Renal cortex interstitium (tissue), 11 donors: ENCODE measurements at regions not wholly inside any gene's neighbourhood (a gene's known extent, or its start where the extent isn't known, plus 50 kb on each side); places are given as distances from the start of the nearest gene placed in this dataset.
"Not testable (repeated sequence)": the region's sequence is repeated elsewhere in the genome, so short reads cannot be mapped to it uniquely, and the experiment has no call there.

Experiments used
- DNase-seq, 11 donors: peaks; one replicate each; pipeline ENCODE4 v3.0.0-alpha.2; 2013; ENCODE audit warnings: low read depth in 9 of 11, low spot score in 4 of 11; ENCODE audit errors: extremely low read depth in 1 of 11

DNA sequence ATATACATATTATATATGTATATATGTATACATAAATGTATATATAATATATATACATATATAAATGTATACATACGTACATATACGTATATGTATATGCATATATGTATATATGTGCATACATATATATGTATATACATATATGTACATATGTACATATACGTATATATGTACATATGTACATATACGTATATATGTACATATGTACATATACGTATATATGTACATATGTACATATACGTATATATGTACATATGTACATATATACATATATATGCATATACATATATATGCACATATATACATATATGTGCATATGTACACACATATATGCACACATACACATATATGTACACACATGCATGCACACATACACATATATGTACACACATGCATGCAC is 627.3 kb upstream of the LRRTM1 start:
- not testable (repeated sequence) for DNase-seq

DNA sequence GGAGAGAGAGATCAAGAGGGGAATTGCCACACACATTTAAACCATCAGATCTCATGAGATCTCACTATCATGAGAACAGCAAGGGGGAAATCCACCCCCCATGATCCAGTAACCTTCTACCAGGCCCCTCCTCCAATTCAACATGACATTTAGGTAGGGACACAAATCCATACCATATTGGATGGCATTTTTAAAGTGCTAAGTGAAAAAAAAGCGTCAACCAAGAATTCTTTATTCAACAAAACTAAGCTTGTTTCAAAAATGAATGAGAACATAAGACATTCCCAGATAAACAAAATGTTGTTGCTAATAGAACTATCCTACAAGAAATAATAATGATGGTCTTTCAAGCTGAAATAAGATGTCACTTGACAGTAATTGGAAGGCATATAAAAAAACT is 626.2 kb upstream of the LRRTM1 start:
- no peak for DNase-seq

- DNase-seq, result no peak
Observed at GRCh38 chr2:80926168-80926567, 621.6 kb upstream of the LRRTM1 start.

- no peak for DNase-seq
Observed at GRCh38 chr2:80896576-80896975, 592.0 kb upstream of the LRRTM1 start.

GRCh38 chr2:80894486-80894885 is 589.9 kb upstream of the LRRTM1 start:
- DNase-seq, result no peak

DNA sequence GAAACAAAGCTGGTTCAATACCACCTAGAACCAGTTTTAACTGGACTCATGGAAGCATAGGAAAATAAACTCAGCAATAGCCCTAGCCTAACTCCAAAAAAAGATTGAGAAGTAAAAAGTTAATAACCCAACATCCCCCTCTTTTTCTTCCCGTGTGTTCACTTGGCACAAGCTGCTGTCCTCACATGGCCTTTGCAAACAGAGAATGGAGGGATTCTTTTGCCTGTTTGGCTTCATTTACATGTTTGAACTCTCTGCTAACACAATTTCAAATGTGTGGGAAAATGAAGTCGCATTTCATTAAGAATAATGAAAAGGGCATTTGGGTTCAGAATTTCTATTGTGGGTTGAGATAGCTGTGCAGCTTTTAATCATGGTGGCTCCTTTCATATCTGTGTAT is 589.2 kb upstream of the LRRTM1 start:
- DNase-seq, result no peak

- DNase-seq, result no peak
Observed at GRCh38 chr2:80889009-80889408, 584.5 kb upstream of the LRRTM1 start.

GRCh38 chr2:80887841-80888378 is 583.4 kb upstream of the LRRTM1 start:
- peak in 9 of 11 donors; percentile 1 to 38 (median 12) for DNase-seq

GRCh38 chr2:80874374-80874773 is 569.8 kb upstream of the LRRTM1 start:
- DNase-seq, result no peak

DNA sequence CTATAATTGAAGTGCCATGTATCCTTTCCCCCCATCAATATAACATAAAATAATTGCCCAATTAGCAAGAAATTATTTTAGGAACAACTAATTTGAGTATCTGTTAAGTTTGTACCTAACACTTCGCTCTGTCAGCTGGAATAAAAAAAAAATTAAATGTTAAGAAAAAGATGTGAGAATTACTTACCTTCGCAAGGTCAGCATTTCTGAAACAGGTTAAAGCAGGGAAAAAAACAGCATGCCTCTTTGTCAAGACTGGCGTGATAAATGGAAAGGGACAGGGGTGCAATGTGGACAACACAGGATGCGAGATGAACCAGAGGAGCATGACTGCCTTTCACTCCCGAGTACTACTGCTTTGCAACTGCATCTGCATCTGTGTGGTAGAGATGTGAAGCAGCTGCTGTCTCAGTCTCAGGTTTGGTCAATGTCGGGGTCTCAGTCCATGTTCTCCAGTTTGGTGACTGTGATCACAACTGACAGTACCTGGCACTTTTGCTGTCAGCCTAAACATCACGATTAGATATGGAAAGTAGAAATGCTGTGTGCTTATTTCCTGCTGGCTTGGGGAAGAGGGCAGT is 565.4 kb upstream of the LRRTM1 start:
- DNase-seq, result no peak

- no peak for DNase-seq
Observed at GRCh38 chr2:80863147-80863714, 558.7 kb upstream of the LRRTM1 start.

GRCh38 chr2:80858965-80859364 is 554.4 kb upstream of the LRRTM1 start:
- no peak for DNase-seq

DNA sequence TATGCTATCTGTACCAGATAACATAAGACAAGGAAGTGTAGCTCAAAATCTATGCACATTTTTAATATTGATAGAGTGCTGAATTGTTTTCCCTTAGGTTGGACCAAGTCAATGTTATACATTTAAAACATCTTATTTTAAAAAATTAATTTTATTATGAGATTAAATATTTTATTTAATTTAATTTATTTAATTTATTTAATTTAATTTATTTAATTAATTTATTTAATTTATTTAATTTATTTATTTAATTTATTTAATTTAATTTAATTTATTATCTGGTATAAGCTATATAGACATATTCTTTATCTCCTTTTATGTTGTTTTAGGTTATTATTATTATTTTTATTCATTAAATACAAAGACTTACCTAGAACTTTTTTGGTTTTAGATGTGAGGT is 551.7 kb upstream of the LRRTM1 start:
- no peak for DNase-seq

DNA sequence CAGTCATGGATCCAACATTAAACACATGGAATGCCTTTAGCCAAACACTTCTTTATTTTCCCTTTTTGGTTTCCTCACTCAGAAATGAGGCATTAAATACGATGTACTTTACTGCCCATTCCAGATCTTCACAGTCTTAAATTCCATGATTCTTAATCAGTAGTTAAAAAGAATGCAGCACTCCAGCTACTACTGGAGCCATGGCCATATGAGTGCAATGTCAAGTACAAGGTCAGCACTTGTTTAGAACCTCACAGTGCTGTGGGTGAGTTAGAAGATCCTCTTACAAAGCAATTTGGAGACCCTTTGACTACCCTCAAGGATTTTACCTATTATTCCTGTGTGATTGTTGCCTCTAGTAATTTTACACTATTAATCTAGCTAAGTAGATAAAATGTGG is 550.3 kb upstream of the LRRTM1 start:
- no peak for DNase-seq

DNA sequence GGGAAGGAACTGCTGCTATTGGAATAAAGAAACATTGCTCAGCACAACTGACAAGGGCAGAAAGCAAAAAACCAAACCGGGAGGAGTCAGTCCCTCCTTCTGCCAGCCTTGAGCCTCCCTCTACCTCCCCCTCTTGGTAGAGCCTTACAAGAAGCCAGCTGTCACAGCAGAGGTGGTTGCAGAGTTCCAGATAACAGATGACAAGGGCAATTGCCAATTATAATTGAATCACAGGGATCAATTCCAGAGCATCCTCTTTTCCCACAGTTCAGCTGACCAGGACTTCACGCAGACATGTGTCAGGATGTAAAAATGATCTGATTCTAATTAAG is 548.2 kb upstream of the LRRTM1 start:
- DNase-seq, result no peak

DNA sequence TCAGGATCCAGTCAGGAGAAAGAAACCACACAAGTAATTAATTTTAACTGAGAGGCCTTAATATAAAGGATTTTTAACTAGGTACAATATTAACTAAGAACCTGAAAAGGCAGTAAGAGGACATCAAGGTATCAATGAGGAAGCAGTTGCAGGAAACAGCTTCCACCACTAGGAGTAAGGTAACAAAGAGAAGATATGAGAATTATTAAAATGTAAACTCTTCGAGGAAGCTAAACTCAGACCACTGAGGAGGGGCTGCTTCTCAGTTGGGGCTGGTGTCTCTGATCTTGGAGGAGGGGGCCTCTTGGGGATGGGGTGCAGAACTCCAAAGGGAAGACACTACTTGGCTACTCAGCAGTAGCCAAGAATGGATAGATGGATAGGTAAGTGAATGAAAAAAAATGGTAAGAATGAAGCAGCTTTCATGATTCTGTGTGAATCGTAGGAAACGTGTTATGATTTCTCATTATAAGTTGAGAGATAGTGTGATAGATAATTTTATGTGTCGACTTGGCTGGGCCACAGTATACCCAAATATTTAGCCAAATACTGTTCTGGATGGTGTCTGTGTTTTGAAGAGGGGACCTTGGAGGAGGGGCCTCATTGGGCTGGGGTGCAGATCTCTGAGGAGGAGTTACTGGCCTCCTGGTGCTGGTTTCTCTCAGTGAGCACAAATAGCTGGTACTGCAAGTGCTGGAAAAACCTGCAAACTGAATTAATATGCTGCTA is 547.7 kb upstream of the LRRTM1 start:
- DNase-seq, result no peak

DNA sequence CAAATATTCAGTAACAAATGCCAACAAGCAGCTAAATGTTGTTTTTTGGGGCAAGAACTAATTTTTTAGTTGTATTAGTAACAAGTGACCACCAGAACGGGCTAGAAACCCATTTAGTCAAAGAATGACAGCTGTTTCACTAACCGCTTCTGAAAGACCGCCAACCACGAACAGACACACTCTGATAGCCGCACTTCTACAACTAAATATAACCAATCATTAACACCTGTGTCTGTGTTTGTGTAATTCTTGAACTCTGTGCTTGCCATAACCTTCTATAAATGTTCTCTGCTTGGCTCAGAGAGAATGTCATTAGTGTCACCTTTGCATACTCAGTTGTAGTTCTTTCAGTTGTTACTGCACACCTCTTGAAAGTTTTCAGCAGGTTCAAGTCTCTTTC is 526.3 kb upstream of the LRRTM1 start:
- no peak for DNase-seq

DNA sequence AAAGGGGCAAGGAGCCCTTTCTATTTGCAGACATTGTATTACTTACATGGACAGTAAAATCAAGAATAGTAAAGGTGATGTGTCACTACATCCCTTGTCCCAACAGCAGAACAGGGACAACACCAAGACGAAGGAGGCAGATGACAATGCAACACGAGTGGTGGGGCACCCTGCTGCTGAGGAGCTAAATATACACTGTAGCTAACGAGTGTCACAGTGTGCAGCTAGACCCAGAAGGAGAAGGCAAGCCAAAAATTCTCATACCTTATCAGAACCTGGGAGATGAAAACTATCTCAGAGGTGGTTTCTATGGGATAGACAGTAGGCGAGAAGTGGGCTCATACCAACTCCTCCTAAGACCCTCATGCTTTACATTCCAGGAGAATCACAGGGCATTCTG is 518.4 kb upstream of the LRRTM1 start:
- DNase-seq, result no peak

DNA sequence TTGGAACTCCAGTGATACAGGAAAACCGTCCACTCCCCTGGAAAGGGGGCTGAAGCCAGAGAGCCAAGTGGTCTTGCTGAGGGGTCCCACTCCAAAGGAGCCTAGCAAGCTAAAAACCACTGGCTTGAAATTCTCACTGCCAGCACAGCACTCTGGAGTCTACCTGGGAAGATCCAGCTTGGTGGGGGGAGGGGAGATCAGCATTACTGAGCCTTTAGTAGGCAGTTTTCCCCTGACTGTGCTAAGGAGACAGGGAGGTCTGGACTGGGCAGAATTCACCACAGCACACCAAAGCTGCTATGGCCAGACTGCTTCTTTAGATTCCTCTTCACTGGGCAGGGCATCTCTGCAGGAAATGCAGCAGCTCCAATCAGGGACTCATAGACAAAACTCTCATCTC is 510.7 kb upstream of the LRRTM1 start:
- DNase-seq, result no peak

GRCh38 chr2:80786584-80786983 is 482.0 kb upstream of the LRRTM1 start:
- no peak for DNase-seq

DNA sequence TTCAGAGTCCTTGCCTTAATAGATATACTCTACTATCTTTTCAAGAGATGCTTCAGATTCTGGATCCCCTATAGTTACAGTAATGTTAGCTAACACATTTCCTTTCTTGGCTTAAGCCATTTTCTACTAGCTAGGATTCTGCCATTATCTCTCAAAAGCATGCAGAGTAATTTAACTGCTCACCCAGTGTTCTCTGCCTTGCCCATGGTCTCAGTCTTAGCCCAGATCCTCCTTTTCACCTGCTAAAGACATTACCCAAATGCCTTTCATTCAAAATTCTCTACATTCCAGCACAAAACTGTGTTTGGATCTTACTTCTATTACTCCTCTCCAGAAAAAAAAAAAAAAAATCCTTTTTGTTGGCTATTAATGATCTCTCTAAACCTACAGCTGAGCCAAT is 474.2 kb upstream of the LRRTM1 start:
- no peak for DNase-seq
